22Rv1 (cell line): ENCODE measurements at regions not wholly inside any gene's neighbourhood (a gene's known extent, or its start where the extent isn't known, plus 50 kb on each side); places are given as distances from the start of the nearest gene placed in this dataset.

Experiments used
- CTCF ChIP-seq: fragments of 450-650 bp; IDR thresholded peaks from 2 replicates; pipeline ENCODE4 v1.5.1; 2017; ENCODE audit warnings: mild to moderate bottlenecking
- ZFX ChIP-seq: fragments of 450-650 bp; IDR thresholded peaks from 2 replicates; pipeline ENCODE4 v1.6.1; 2017; ENCODE audit warnings: antibody characterized with exemption, borderline replicate concordance

DNA sequence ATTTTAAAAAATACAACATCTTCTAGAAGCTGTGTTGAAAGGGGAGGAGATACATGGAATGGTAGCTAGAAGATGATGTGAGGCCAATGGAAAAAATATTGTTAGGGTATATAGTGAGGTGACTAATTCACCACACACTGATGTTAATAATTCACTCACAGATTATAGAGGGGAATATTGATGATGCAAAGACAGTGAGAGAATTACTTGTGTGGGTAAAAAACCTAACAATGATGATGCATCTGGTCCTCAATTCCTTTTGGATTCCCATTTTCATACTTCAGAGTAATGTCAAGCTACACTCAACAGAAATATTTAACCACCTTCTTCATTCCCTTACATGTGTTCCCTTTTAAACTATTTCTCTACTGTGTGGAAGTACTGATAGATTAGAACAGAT, 169.5 kb upstream of the DPYD start:
- no peak for TF ChIP-seq CTCF
- TF ChIP-seq ZFX = no peak
